ENCODE measurements at regions not wholly inside any gene's neighbourhood (a gene's known extent, or its start where the extent isn't known, plus 50 kb on each side); places are given as distances from the start of the nearest gene placed in this dataset.

DNA sequence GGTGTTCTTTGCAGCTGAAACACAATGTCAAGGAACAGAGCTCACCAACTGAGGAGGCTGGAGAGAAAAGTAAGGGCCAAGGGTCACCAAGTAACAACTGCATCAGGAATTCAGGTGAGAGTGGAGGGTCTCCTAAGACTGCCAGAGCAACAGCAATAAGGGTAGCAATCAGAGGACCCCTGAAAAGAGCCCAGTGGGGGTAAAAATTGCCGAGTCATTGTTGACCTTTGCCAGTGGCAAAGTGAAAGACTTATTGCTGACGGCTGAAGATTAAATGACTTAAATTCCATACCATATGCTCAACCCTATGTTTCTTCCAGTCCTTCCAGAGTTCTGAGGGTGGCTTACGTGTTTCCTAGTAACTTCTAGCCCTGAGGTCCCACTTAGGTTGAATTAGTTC is 51.9 kb upstream of the ARHGAP42 start:
- TF ChIP-seq, protein P1, sequence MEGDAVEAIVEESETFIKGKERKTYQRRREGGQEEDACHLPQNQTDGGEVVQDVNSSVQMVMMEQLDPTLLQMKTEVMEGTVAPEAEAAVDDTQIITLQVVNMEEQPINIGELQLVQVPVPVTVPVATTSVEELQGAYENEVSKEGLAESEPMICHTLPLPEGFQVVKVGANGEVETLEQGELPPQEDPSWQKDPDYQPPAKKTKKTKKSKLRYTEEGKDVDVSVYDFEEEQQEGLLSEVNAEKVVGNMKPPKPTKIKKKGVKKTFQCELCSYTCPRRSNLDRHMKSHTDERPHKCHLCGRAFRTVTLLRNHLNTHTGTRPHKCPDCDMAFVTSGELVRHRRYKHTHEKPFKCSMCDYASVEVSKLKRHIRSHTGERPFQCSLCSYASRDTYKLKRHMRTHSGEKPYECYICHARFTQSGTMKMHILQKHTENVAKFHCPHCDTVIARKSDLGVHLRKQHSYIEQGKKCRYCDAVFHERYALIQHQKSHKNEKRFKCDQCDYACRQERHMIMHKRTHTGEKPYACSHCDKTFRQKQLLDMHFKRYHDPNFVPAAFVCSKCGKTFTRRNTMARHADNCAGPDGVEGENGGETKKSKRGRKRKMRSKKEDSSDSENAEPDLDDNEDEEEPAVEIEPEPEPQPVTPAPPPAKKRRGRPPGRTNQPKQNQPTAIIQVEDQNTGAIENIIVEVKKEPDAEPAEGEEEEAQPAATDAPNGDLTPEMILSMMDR (IDR thresholded peaks at IDR 0.05; ENCODE audit: low read depth, low read length): no peak
- TF ChIP-seq POLR2A (IDR thresholded peaks at IDR 0.05; ENCODE audit: extremely low read depth, insufficient read length) (no peak), MYC (IDR thresholded peaks at IDR 0.05; ENCODE audit: low read depth, low read length) (no peak)
- TF ChIP-seq, protein P2, sequence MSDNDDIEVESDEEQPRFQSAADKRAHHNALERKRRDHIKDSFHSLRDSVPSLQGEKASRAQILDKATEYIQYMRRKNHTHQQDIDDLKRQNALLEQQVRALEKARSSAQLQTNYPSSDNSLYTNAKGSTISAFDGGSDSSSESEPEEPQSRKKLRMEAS (IDR thresholded peaks at IDR 0.05; ENCODE audit: low read depth, low read length): no peak
